Bronchial epithelial cell (primary cell): ENCODE measurements at regions not wholly inside any gene's neighbourhood (a gene's known extent, or its start where the extent isn't known, plus 50 kb on each side); places are given as distances from the start of the nearest gene placed in this dataset.

ENCODE experiments used
- DNase-seq: peaks from one replicate; pipeline ENCODE4 v3.0.0-alpha.2; 2010; ENCODE audit warnings: low read depth
- FAIRE-seq: peaks from 2 replicates; lab custom pipeline; 2011; peaks lifted over from hg19 to GRCh38; lab: Jason Lieb, UNC
- H3K27me3 ChIP-seq: 2 replicates; pipeline ENCODE4 v1.5.1; 2011; ENCODE audit warnings: low read length; ENCODE audit not compliant: control insufficient read depth, insufficient read depth
- H3K36me3 ChIP-seq: 2 replicates; pipeline ENCODE4 v1.5.1; 2011; ENCODE audit warnings: low read length; ENCODE audit not compliant: control insufficient read depth, insufficient read depth
- H3K4me3 ChIP-seq: 2 replicates; pipeline ENCODE4 v1.5.1; 2011; ENCODE audit warnings: mild to moderate bottlenecking, low read depth, low read length, control low read depth
- CTCF ChIP-seq: IDR thresholded peaks from 2 replicates; pipeline ENCODE4 v1.5.1; 2011; ENCODE audit warnings: mild to moderate bottlenecking, moderate library complexity, low read length, control low read depth, inconsistent platforms; ENCODE audit not compliant: insufficient read depth, severe bottlenecking

GRCh38 chr9:90038763-90039162 is 434.0 kb downstream of the GADD45G start:
- no peak for DNase-seq
- FAIRE-seq, result no peak
- Histone ChIP-seq H3K27me3 (no peaks in the 10 kb centered on the region), H3K36me3 (no peaks in the 10 kb centered on the region), H3K4me3 (no peak overlapping the region)
- TF ChIP-seq CTCF, result no peak

GRCh38 chr9:90044263-90044662 is 439.5 kb downstream of the GADD45G start:
- TF ChIP-seq CTCF, result no peak
- no peak for FAIRE-seq

GRCh38 chr9:90044710-90045151 is 439.9 kb downstream of the GADD45G start:
- Histone ChIP-seq H3K27me3 (no peaks in the 10 kb centered on the region), H3K4me3 (no peak overlapping the region), H3K36me3 (no peaks in the 10 kb centered on the region)
- TF ChIP-seq CTCF, result no peak
- FAIRE-seq (no peak), DNase-seq (peak; percentile 85)

More at GRCh38 chr9:90044263-90044662, 439.5 kb downstream of the GADD45G start:
- DNase-seq, result no peak
- Histone ChIP-seq H3K27me3 (no peaks in the 10 kb centered on the region), H3K4me3 (no peak overlapping the region), H3K36me3 (no peaks in the 10 kb centered on the region)

GRCh38 chr9:90046317-90046861 is 441.6 kb downstream of the GADD45G start:
- H3K27me3 ChIP-seq, result no peaks in the 10 kb centered on the region
- no peak for TF ChIP-seq CTCF
- H3K36me3 ChIP-seq, result no peaks in the 10 kb centered on the region
- DNase-seq (no peak), FAIRE-seq (no peak)
- H3K4me3 ChIP-seq, result no peak overlapping the region

GRCh38 chr9:90047828-90048227 is 443.0 kb downstream of the GADD45G start:
- H3K4me3 ChIP-seq, result no peak overlapping the region
- H3K36me3 ChIP-seq, result no peaks in the 10 kb centered on the region
- no peaks in the 10 kb centered on the region for H3K27me3 ChIP-seq
- DNase-seq (no peak), FAIRE-seq (no peak)
- TF ChIP-seq CTCF, result no peak

GRCh38 chr9:90052366-90052765 is 447.6 kb downstream of the GADD45G start:
- FAIRE-seq (no peak), DNase-seq (no peak)
- Histone ChIP-seq H3K36me3 (no peaks in the 10 kb centered on the region), H3K4me3 (no peak overlapping the region), H3K27me3 (no peaks in the 10 kb centered on the region)
- TF ChIP-seq CTCF, result no peak
